Loucy (cell line): ENCODE measurements at regions not wholly inside any gene's neighbourhood (a gene's known extent, or its start where the extent isn't known, plus 50 kb on each side); places are given as distances from the start of the nearest gene placed in this dataset.

ENCODE experiments used
- CTCF ChIP-seq: fragments of 200-600 bp; sonication (generic); conservative IDR thresholded peaks from 2 replicates; pipeline ENCODE4 v1.5.1; 2014; ENCODE audit warnings: mild to moderate bottlenecking, antibody characterized with exemption, low read length
- EZH2phosphoT487 ChIP-seq: fragments of 200-600 bp; IDR thresholded peaks from 2 replicates; pipeline ENCODE4 v1.6.1; 2018; ENCODE audit warnings: antibody characterized with exemption, mild to moderate bottlenecking, moderate library complexity, borderline replicate concordance

- TF ChIP-seq CTCF (no peak), EZH2phosphoT487 (no peak)
Observed at GRCh38 chr17:83195330-83196023, 116.1 kb downstream of the METRNL start.
